Globus pallidus (tissue), 1 donor: ENCODE measurements at regions not wholly inside any gene's neighbourhood (a gene's known extent, or its start where the extent isn't known, plus 50 kb on each side); places are given as distances from the start of the nearest gene placed in this dataset.

Source experiments
- DNase-seq: peaks from one replicate; pipeline ENCODE4 v3.0.0-alpha.2; 2015; ENCODE audit warnings: low spot score

DNA sequence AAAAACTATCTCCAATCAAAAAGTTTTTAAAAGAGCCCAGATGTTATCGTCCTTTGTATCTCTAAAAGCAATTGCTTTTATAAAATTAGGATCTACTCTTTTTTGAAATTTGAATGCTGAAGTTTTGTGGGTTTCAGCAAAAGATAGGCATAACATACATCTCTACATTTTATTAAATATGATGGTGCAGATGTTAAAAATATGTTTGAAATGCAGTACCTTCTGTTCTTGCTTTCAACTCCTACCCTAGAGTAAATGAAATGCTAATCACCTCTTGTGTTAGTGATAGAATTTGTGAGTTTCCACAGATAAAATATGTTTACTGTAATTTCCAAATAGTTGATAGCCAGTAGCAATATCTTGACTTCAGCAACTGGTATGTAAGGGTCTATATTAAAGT is 95.7 kb upstream of the VPREB1 start:
- DNase-seq = no peak

DNA sequence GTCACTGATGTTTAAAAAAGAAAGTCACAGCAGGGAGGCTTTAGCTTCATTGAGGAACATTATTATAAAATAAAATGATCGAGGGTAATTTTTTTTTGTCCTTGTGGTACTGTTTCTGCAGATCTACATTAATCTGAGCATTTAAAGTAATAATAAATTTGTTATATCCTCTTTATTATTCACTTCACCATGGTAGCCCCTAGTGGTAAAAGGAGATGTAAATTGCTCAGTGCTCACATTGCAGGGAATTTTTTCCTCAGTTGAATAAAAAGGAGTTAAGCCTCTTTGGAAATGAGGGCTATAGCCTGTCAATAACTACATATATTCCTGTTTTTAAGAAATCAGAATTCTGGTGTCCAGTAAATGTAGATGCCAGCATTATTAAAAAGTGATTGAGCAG is 99.7 kb upstream of the VPREB1 start:
- DNase-seq = no peak

DNA sequence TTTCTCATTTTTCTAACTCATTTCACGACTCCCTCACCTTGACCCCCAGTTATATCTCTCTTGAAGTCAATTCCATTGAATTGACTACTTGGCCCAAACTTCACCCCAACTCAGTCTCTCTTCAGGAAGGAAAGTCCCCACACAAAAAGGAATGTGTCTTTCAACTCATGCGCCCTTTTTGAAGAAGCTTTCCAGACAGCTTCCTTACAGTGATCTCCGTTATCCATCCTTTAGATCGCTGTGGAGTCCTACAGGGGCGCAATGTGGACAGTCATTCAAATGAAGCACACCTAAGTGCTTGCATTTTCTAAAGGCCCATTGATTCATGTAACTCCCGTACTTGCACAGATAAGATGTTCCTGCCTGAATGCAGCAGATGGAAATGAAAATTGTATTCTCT is 101.1 kb upstream of the VPREB1 start:
- DNase-seq = no peak

GRCh38 chr22:22142661-22143060 is 101.9 kb upstream of the VPREB1 start:
- DNase-seq = no peak

GRCh38 chr22:22141771-22142591 is 102.6 kb upstream of the VPREB1 start:
- DNase-seq = no peak

- DNase-seq = no peak
These were observed 103.6 kb upstream of the VPREB1 start for GRCh38 chr22:22141031-22141430.

GRCh38 chr22:22139364-22139763 is 105.2 kb upstream of the VPREB1 start:
- no peak for DNase-seq

DNA sequence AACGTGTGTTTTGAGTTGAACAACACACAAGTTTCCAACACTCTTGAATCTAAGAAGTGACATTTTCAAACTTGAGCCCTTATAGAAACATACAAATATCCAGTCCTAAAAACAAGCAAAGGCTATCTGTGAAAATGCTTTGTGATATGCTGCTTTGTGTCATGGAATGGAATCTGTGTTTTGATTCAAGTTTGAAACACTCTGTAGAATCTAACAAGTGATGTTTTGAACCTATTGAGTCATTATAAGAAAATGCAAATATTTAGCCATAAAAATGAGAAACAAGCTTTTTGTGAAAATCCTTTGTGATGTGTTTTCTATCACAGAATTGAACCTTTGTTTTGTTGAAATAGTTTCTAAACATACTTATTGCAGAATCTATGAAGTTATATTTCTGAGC is 105.7 kb upstream of the VPREB1 start:
- DNase-seq = no peak

DNA sequence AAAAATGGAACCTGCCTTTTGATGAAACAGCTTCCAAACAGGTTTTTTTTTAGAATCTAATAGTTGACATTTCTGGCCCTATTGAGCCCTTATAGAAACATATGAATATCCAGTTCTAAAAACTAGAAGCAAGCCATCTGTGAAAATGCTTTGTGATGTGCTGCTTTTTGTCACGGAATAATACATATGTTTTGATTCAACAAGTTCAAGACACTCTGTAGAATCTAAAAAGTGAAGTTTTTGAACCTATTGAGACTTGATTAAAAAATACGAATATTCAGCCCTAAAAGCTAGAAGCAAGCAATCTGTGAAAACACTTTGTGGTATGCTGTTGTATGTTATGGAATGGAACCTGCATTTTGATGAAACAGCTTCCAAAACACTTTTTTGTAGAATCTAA is 106.7 kb upstream of the VPREB1 start:
- DNase-seq = no peak

- DNase-seq = no peak
These were observed 110.7 kb upstream of the VPREB1 start for GRCh38 chr22:22133910-22134309.

DNA sequence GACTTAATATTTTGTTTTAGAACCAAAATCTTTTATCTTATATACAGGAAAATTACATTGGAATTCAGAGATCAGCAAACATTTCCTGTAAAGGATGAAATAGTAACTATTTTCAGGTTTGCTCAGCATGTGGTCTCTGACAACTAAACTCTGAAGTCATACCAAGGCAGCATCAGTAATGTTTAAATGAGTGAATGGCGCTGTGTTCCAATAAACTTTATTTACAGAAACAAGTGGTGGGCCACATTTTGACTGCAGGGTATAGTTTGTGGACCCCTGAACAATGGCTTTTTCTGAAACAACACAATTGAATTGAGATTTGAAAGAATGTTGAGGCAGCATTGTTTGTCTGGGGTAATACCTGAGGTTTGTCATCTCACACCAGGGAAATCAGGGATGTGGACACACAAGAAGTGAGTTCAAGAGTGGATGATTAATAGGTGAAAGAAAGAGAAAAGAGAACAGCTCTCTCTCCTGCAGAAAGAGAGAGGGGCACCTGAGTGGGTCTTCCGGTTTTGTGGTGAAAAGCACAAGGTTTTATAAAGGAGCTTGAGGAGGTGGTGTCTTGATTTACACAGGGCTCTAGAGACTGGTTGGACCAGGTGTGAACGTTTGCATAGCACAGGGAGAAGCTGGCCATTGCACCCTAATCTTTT is 113.5 kb upstream of the VPREB1 start:
- DNase-seq = no peak

- no peak for DNase-seq
These were observed 115.2 kb upstream of the VPREB1 start for GRCh38 chr22:22129387-22129786.

DNA sequence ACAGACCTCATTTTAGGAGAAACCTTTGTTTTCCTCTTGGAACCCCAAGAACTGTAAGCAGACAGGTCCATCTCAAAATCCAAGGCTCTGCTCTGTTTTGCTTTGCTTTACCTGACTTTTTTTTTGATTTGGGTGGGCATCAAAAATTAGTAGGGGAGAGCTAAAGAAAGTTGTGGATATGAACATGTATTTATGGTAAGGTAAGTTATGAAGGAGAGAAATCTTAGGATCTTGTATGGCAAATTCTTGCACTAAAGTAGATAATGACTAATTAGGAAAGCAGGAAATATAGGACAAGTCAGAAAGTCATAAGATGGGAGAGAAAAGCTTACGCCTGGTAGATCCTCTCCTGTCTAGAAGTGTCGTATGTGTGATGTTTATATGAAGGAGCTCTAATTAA is 116.1 kb upstream of the VPREB1 start:
- DNase-seq = no peak

- DNase-seq = no peak
These were observed 117.5 kb upstream of the VPREB1 start for GRCh38 chr22:22127100-22127499.

- DNase-seq = no peak
These were observed 118.8 kb upstream of the VPREB1 start for GRCh38 chr22:22125579-22126468.

DNA sequence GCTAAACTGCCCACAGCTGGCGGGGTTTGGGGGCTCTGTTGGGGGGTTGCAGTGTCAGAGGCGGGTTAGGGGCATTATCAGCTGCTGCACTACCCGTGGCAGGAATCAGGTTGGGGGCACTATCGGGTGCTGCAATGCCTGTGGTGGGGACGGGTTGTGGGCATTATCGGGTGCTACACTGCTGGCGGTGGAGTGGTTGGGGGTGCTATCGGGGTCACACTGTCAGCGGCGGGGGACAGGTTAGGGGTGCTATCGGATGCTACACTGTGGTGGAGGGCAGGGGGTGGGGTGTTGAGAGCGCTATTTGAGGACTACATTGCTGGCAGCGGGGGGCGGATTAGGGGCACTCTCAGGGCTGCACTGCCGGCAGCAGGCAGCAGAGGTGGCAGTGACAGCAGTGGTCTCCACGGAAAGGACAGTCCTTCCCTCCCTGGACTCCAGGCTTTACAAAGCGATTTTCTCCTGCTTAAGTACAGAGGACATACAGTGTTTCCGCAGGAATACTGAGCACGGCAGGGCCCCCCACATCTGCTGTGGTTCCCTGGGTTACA is 119.5 kb upstream of the VPREB1 start:
- no peak for DNase-seq

DNA sequence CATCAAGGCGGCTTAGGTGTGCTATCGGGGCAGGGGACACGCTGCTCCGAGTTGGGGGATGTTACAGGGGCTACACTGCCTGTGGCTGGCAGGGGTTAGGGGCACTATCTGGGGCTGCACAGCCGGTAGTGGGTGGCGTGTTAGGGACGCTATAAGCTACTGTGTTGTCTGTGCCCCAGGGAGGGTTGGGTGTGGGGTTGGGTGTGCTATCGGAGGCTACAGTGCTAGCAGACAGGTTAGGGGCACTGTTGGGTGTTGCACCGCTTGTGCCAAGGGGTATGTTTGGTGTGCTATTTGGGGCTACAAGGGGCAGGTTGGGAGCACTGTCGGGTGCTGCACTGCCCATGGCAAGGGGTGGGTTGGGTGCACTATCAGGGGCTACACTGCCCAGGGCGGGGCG is 120.2 kb upstream of the VPREB1 start:
- DNase-seq = no peak

GRCh38 chr22:22123960-22124278 is 120.7 kb upstream of the VPREB1 start:
- no peak for DNase-seq

DNA sequence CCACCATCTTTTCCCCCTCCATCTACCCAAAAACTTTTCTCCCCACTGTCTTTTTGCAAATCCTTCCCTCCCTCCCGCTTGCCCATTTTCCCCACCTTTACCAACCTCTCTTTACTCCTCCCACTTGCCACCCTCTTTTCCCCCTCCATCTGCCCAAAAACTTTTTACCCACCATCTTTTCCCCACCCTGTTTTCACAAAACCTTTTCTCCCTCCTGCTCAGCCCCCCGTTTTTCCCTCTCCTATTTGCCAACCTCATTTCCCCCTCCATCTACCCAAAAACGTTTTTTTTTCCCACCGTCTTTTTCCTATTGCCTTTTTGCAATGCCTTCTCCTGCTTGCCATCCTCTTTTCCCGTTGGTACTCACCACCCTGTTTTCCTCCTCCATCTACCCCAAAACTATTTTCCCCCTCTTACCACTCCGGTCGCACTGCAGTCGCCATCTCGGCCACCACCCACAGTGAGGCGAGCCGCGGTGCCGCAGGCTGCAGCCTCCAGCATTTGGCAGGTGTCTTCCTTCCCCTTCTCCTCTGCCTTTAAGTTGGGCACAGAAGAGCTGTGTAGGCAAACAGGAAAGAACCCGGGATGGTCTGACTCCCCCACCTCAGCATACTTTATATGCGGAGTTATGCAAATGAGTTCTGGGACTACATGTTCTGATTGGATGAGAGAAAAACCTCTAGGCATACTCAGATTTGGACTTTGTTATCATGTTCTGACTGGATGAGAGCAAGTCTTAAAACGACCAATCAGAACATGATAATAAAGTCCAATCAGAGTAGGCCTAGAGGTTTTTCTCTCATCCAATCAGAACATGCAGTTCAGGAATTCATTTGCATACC is 121.2 kb upstream of the VPREB1 start:
- DNase-seq = no peak

DNA sequence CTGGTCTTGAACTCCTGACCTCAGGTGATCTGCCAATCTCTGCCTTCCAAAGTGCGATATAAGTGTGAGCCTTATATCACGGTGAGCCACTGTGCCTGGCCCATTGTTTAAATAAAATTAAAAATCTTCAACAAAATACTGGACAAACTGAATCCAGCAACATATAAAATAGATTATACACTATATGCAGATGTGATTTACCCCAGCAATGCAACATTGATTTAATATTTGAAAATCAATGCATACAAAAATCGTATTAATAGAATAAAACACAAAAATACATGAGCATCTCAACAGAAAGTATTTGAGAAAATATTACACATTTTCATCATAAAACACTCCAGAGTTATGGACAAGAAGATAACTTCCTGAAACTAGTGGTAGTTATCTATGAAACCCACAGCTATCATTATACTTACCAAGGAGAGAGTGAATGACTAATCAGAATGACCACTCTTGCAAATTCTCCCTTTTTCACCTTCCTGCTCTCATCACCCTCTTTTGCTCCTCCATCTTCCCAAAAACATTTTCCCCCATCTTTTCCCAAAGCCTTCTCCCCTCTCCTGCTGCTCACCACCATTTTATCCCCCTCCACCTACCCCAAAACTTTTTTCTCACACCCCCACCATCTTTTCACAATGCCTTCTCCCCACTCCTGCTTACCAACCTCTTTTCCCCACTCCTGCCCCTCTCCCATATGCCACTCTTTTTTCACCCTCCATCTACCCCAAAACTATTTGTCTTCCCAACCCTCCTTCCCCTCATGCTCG is 122.1 kb upstream of the VPREB1 start:
- no peak for DNase-seq

DNA sequence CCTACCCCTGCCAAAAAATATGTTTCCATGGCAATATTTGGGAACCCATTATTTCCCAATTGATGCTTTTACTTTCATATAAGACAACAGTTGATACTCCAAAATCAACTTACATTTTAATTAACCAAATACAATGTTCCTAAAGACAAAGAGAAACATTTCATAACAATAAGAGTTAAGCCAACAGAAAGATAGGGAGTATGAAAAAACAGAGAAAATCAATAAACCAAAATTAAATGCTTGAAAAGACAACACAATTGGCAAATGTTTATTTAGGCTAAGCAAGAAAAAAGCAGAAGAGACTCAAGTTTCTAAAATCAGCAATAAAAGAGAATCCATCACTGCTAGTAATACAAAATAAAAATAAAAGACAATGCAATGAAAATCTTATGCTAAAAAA is 123.1 kb upstream of the VPREB1 start:
- DNase-seq = no peak
